OCI-LY1 (cell line): ENCODE measurements at regions not wholly inside any gene's neighbourhood (a gene's known extent, or its start where the extent isn't known, plus 50 kb on each side); places are given as distances from the start of the nearest gene placed in this dataset.

ENCODE experiments used
- H2AFZ ChIP-seq: fragments of 200-600 bp; sonication (generic), shearing (Covaris generic); 2 replicates; pipeline ENCODE4 v1.6.0; 2014; ENCODE audit warnings: antibody characterized with exemption, mild to moderate bottlenecking, low read length
- H3F3A ChIP-seq: fragments of 200-600 bp; sonication (generic), shearing (Covaris generic); 2 replicates; pipeline ENCODE4 v1.6.0; 2014; ENCODE audit warnings: mild to moderate bottlenecking, antibody characterized with exemption, low read length, moderate library complexity; ENCODE audit not compliant: insufficient read depth
- H3K27ac ChIP-seq: fragments of 200-600 bp; sonication (generic); 2 replicates; pipeline ENCODE4 v1.5.1; 2014; ENCODE audit warnings: low read length, mixed run types, mild to moderate bottlenecking, low read depth; ENCODE audit not compliant: poor library complexity, severe bottlenecking
- H3K27me3 ChIP-seq: fragments of 200-600 bp; sonication (generic); 2 replicates; pipeline ENCODE4 v1.6.0; 2014; ENCODE audit warnings: antibody characterized with exemption, mild to moderate bottlenecking, low read length, moderate library complexity; ENCODE audit not compliant: insufficient read depth
- H3K36me3 ChIP-seq: fragments of 200-600 bp; sonication (generic); 2 replicates; pipeline ENCODE4 v1.6.1; 2014; ENCODE audit warnings: mild to moderate bottlenecking, antibody characterized with exemption, low read length, moderate library complexity, mixed read lengths; ENCODE audit not compliant: insufficient read depth
- H3K4me1 ChIP-seq: fragments of 200-600 bp; sonication (generic); 2 replicates; pipeline ENCODE4 v1.5.1; 2014; ENCODE audit warnings: mild to moderate bottlenecking, low read length, moderate library complexity; ENCODE audit not compliant: insufficient read depth, severe bottlenecking
- H3K4me2 ChIP-seq: fragments of 200-600 bp; sonication (generic), shearing (Covaris generic); 2 replicates; pipeline ENCODE4 v1.6.1; 2014; ENCODE audit warnings: low read length
- H3K4me3 ChIP-seq: fragments of 200-600 bp; sonication (generic); 2 replicates; pipeline ENCODE4 v1.5.1; 2014; ENCODE audit warnings: low read length, low read depth, mild to moderate bottlenecking, mixed read lengths; ENCODE audit not compliant: poor library complexity, severe bottlenecking
- H3K79me2 ChIP-seq: fragments of 200-600 bp; shearing (Covaris generic); 2 replicates; pipeline ENCODE4 v1.6.1; 2016; ENCODE audit warnings: mixed run types, low read length, mixed read lengths; ENCODE audit not compliant: insufficient read depth
- H3K9ac ChIP-seq: fragments of 200-600 bp; sonication (generic), shearing (Covaris generic); 2 replicates; pipeline ENCODE4 v1.6.1; 2014; ENCODE audit warnings: mild to moderate bottlenecking, low read length, mixed read lengths
- H3K9me2 ChIP-seq: fragments of 200-600 bp; sonication (generic), shearing (Covaris generic); 2 replicates; pipeline ENCODE4 v1.6.1; 2014; ENCODE audit warnings: low read depth, mild to moderate bottlenecking, low read length, mixed read lengths
- H3K9me3 ChIP-seq: fragments of 200-600 bp; shearing (Covaris generic); 2 replicates; pipeline ENCODE4 v1.6.1; 2014; ENCODE audit warnings: low read length, mixed read lengths
- H4K20me1 ChIP-seq: fragments of 200-600 bp; sonication (generic), shearing (Covaris generic); 2 replicates; pipeline ENCODE4 v1.6.0; 2016; ENCODE audit warnings: mild to moderate bottlenecking, low read length; ENCODE audit not compliant: insufficient read depth
- EZH2 ChIP-seq: fragments of 200-600 bp; sonication (generic), shearing (Covaris generic); IDR thresholded peaks from 2 replicates; pipeline ENCODE4 v1.8.0; 2017; ENCODE audit warnings: borderline replicate concordance, mixed run types, mild to moderate bottlenecking, antibody characterized with exemption, low read length, moderate library complexity, mixed read lengths
- TF ChIP-seq, protein P1 (sequence below): fragments of 200-600 bp; sonication (generic), shearing (Covaris generic); IDR thresholded peaks from 2 replicates; pipeline ENCODE4 v1.5.1; 2017; ENCODE audit warnings: mild to moderate bottlenecking, antibody characterized with exemption, low read length, moderate library complexity, mixed read lengths

DNA sequence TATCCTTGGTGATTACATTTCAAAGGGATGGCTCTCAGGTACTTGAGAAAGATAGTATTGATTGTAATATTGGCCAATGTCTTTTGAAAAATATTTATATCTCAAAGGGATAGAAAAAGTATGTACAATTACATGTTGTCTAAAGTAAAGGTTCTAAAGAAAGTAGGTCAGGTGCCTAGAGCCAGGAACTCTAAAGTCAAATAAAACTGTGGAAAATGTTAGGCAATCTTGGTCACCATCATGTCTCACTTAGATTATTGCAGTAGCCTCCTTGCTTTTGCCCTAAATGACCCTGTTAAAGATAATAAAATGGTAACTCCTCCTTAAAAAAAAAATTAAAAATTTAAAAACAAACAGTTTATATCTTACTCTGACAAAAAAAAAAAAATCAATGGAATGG is 198.5 kb upstream of the ARPP21 start:
- Histone ChIP-seq H3K4me1 (peaks cover 22% of the 10 kb centered on the region), H3K27me3 (no peaks in the 10 kb centered on the region), H2AFZ (no peak overlapping the region), H4K20me1 (no peaks in the 10 kb centered on the region), H3F3A (no peaks in the 10 kb centered on the region), H3K9me2 (no peaks in the 10 kb centered on the region), H3K27ac (peak overlapping the region; percentile 67), H3K79me2 (no peaks in the 10 kb centered on the region), H3K4me2 (no peak overlapping the region), H3K36me3 (no peaks in the 10 kb centered on the region), H3K4me3 (no peak overlapping the region), H3K9me3 (no peaks in the 10 kb centered on the region), H3K9ac (no peak overlapping the region)
- no peak for TF ChIP-seq EZH2
- TF ChIP-seq, protein P1, sequence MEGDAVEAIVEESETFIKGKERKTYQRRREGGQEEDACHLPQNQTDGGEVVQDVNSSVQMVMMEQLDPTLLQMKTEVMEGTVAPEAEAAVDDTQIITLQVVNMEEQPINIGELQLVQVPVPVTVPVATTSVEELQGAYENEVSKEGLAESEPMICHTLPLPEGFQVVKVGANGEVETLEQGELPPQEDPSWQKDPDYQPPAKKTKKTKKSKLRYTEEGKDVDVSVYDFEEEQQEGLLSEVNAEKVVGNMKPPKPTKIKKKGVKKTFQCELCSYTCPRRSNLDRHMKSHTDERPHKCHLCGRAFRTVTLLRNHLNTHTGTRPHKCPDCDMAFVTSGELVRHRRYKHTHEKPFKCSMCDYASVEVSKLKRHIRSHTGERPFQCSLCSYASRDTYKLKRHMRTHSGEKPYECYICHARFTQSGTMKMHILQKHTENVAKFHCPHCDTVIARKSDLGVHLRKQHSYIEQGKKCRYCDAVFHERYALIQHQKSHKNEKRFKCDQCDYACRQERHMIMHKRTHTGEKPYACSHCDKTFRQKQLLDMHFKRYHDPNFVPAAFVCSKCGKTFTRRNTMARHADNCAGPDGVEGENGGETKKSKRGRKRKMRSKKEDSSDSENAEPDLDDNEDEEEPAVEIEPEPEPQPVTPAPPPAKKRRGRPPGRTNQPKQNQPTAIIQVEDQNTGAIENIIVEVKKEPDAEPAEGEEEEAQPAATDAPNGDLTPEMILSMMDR: no peak

DNA sequence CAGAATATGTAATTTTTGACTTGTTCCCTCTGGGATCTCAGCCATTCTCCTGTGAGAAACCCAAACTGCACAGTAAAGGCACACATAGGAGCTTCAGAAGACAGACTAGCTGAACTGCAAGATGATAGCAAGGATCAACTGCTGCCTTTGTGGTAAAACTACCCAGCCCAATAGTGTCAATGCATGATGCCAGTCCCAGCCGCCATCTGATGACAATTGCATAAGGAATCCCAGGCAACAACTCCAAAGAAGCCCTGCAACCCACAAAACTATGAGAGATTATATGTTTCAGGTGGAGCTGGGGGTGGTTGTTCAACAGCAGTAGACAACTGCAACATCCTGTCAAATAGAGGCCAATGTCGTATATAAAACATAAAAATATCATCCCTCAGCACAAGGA is 192.4 kb upstream of the ARPP21 start:
- H2AFZ ChIP-seq: peak overlapping the region; percentile 64
- TF ChIP-seq, protein P1: no peak
- no peak for TF ChIP-seq EZH2

DNA sequence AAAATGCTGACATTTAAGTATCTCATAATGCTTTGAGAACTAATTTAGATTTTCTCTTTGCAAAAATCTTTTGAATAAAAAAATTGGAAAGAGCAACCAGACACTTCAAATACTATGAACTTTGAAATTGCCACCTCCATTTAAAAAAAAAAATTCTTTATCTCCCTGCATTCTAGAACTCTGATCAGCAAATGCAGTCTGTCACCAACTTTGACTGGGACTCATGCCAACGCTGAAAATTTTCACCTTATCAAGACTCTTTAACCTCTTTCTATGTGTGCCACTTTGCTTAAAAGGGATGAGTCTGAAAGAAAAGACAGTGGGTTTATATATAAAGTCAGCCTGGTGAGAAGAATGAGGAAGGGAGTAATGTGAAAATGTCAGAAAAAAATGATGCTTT is 191.2 kb upstream of the ARPP21 start:
- Histone ChIP-seq H3K9ac (no peak overlapping the region), H4K20me1 (no peaks in the 10 kb centered on the region), H3K27me3 (no peaks in the 10 kb centered on the region), H3K4me1 (peaks cover 39% of the 10 kb centered on the region), H2AFZ (0 out of 2 replicates have a peak overlapping the region, but pooled peaks have one; percentile 22), H3K4me2 (no peak overlapping the region), H3F3A (no peaks in the 10 kb centered on the region), H3K79me2 (no peaks in the 10 kb centered on the region), H3K4me3 (no peak overlapping the region), H3K27ac (no peak overlapping the region), H3K9me3 (no peaks in the 10 kb centered on the region), H3K36me3 (no peaks in the 10 kb centered on the region), H3K9me2 (no peaks in the 10 kb centered on the region)
- no peak for TF ChIP-seq EZH2
- TF ChIP-seq, protein P1: no peak

More for the DNA sequence above, 192.4 kb upstream of the ARPP21 start:
- Histone ChIP-seq H3K4me3 (no peak overlapping the region), H3K9me2 (no peaks in the 10 kb centered on the region), H3K4me1 (peaks cover 39% of the 10 kb centered on the region), H3K27ac (no peak overlapping the region), H3K79me2 (no peaks in the 10 kb centered on the region), H3K27me3 (no peaks in the 10 kb centered on the region), H4K20me1 (no peaks in the 10 kb centered on the region), H3K36me3 (no peaks in the 10 kb centered on the region), H3K9me3 (no peaks in the 10 kb centered on the region), H3F3A (no peaks in the 10 kb centered on the region), H3K9ac (no peak overlapping the region), H3K4me2 (no peak overlapping the region)
